ENCODE measurements at regions not wholly inside any gene's neighbourhood (a gene's known extent, or its start where the extent isn't known, plus 50 kb on each side); places are given as distances from the start of the nearest gene placed in this dataset.

DNA sequence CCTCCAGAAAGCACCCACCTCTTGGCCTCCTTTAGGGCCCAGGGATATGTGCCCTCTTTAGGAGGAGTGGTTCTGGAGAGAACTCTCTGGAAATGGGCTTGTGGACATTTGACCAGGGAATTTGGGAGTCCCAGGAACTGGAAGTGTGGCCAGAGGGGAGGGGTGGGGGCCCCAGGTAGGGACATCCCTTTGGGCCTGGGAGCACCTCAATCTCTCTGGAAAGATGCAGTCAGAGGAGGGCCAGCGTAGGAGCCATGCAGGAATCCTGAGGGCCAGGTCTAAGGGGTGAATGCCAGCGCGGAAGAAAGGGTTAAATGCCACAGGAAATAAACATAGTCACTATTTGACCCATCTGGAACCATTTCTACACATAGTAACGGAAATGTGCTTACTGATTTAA is 50.3 kb upstream of the ITGA11 start:
- Histone ChIP-seq H3K4me3 (no peak overlapping the region), H3K4me2 (no peak overlapping the region), H3K9me3 (ENCODE audit: insufficient read depth, low read depth) (no peaks in the 10 kb centered on the region), H3F3A (ENCODE audit: insufficient read depth, low read depth) (no peaks in the 10 kb centered on the region), H4K20me1 (ENCODE audit: insufficient read depth) (no peaks in the 10 kb centered on the region), H3K9me2 (ENCODE audit: insufficient read depth) (no peaks in the 10 kb centered on the region), H3K36me3 (ENCODE audit: low read depth) (no peaks in the 10 kb centered on the region), H3K79me2 (ENCODE audit: low read depth) (no peaks in the 10 kb centered on the region), H2AFZ (no peak overlapping the region), H3K27me3 (ENCODE audit: insufficient read depth, low read depth) (peaks cover 44% of the 10 kb centered on the region), H3K4me1 (replicated peaks; ENCODE audit: insufficient read depth) (no peaks in the 10 kb centered on the region), H3K27ac (no peak overlapping the region)
- DNase-seq, result no peak
- no TSS peak for BruUV-seq (replicated peaks)
- ChIA-PET CTCF (no interaction called here), POLR2A (ENCODE audit: unreplicated experiment) (interaction anchor here (0.6 kb wide), 1 partner anchor 347 kb away, joined by 6 read pairs; no protein-coding TSS in a partner anchor)
- intact Hi-C loops (cut with micrococcal nuclease; ENCODE audit: unreplicated experiment), result no loop called here
- no peak for TF ChIP-seq EZH2 (IDR thresholded peaks at IDR 0.05; ENCODE audit: low read depth)
- TF ChIP-seq, protein P1, sequence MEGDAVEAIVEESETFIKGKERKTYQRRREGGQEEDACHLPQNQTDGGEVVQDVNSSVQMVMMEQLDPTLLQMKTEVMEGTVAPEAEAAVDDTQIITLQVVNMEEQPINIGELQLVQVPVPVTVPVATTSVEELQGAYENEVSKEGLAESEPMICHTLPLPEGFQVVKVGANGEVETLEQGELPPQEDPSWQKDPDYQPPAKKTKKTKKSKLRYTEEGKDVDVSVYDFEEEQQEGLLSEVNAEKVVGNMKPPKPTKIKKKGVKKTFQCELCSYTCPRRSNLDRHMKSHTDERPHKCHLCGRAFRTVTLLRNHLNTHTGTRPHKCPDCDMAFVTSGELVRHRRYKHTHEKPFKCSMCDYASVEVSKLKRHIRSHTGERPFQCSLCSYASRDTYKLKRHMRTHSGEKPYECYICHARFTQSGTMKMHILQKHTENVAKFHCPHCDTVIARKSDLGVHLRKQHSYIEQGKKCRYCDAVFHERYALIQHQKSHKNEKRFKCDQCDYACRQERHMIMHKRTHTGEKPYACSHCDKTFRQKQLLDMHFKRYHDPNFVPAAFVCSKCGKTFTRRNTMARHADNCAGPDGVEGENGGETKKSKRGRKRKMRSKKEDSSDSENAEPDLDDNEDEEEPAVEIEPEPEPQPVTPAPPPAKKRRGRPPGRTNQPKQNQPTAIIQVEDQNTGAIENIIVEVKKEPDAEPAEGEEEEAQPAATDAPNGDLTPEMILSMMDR (conservative IDR thresholded peaks at IDR 0.05), result no peak

DNA sequence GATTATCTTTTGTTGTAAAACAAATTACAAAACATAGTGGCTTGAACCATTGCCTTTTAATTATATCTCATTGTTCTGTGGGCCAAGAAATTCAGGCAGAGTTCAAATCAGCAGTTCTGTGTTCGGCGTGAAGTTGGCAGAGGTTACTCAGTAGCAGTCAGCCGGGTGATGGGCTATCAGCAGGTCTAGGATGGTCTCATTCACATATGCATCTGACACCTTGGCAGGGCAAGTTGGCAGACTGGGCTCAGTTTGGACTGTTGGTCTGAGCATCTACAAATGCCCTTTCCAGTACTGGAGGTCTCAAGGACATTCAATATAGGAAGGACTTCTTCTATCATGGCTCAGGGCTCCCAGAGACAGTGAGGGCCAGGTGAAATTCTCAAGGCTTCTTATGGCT is 51.2 kb upstream of the ITGA11 start:
- ChIA-PET CTCF (no interaction called here), POLR2A (ENCODE audit: unreplicated experiment) (no interaction called here)
- no peak overlapping the region for H3K27ac ChIP-seq
- no peak for DNase-seq
- H4K20me1 ChIP-seq (ENCODE audit: insufficient read depth), result no peaks in the 10 kb centered on the region
- no peaks in the 10 kb centered on the region for H3K79me2 ChIP-seq (ENCODE audit: low read depth)
- no peaks in the 10 kb centered on the region for H3F3A ChIP-seq (ENCODE audit: insufficient read depth, low read depth)
- no peak overlapping the region for H2AFZ ChIP-seq
- no peaks in the 10 kb centered on the region for H3K9me3 ChIP-seq (ENCODE audit: insufficient read depth, low read depth)
- H3K27me3 ChIP-seq (ENCODE audit: insufficient read depth, low read depth), result peaks cover 39% of the 10 kb centered on the region
- H3K36me3 ChIP-seq (ENCODE audit: low read depth), result no peaks in the 10 kb centered on the region
- H3K4me1 ChIP-seq (replicated peaks; ENCODE audit: insufficient read depth), result no peaks in the 10 kb centered on the region
- no peaks in the 10 kb centered on the region for H3K9me2 ChIP-seq (ENCODE audit: insufficient read depth)
- no peak overlapping the region for H3K4me3 ChIP-seq
- BruUV-seq (replicated peaks), result no TSS peak
- intact Hi-C loops (cut with micrococcal nuclease; ENCODE audit: unreplicated experiment), result no loop called here
- H3K4me2 ChIP-seq, result no peak overlapping the region
- TF ChIP-seq EZH2 (IDR thresholded peaks at IDR 0.05; ENCODE audit: low read depth), result no peak
- TF ChIP-seq, protein P1 (conservative IDR thresholded peaks at IDR 0.05), result no peak

DNA sequence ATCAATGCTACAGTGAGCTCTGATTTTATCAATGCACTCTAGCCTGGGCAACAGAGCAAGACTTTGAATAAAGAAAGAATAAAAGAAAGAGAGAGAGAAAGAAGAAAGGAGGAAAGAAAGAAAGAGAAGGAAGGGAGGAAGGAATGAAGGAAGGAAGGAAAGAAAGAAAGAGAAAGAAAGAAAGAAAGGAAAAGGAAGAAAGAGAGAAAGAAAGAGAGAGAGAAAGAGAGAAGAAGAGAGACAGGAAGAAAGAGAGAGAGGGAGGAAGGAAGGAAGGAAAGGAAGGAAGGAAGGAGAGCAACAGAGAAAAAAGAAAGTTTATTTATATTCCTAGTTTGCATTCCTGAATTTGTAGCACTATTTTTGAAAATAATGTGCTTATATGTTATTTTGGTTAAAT is 52.3 kb upstream of the ITGA11 start:
- no TSS peak for BruUV-seq (replicated peaks)
- peaks cover 33% of the 10 kb centered on the region for H3K27me3 ChIP-seq (ENCODE audit: insufficient read depth, low read depth)
- H3F3A ChIP-seq (ENCODE audit: insufficient read depth, low read depth), result no peaks in the 10 kb centered on the region
- H3K4me1 ChIP-seq (replicated peaks; ENCODE audit: insufficient read depth), result no peaks in the 10 kb centered on the region
- H3K9me2 ChIP-seq (ENCODE audit: insufficient read depth), result no peaks in the 10 kb centered on the region
- CTCF ChIA-PET, result interaction anchor here (0.7 kb wide), 1 partner anchor 862 kb away, joined by 20 read pairs; no protein-coding TSS in a partner anchor
- no peak overlapping the region for H3K4me2 ChIP-seq
- intact Hi-C loops (cut with micrococcal nuclease; ENCODE audit: unreplicated experiment), result no loop called here
- H3K4me3 ChIP-seq, result no peak overlapping the region
- no peaks in the 10 kb centered on the region for H3K79me2 ChIP-seq (ENCODE audit: low read depth)
- no peak overlapping the region for H2AFZ ChIP-seq
- POLR2A ChIA-PET (ENCODE audit: unreplicated experiment), result no interaction called here
- DNase-seq, result no peak
- no peak overlapping the region for H3K27ac ChIP-seq
- H3K9me3 ChIP-seq (ENCODE audit: insufficient read depth, low read depth), result no peaks in the 10 kb centered on the region
- no peaks in the 10 kb centered on the region for H3K36me3 ChIP-seq (ENCODE audit: low read depth)
- no peaks in the 10 kb centered on the region for H4K20me1 ChIP-seq (ENCODE audit: insufficient read depth)
- TF ChIP-seq, protein P1 (conservative IDR thresholded peaks at IDR 0.05), result no peak
- no peak for TF ChIP-seq EZH2 (IDR thresholded peaks at IDR 0.05; ENCODE audit: low read depth)

All from PC-9 (cell line).